Hematopoietic multipotent progenitor cell treated with erythropoietin and hydrocortisone succinate and interleukin-3 and kit ligand, for 8 days (in vitro differentiated cells): ENCODE measurements at regions not wholly inside any gene's neighbourhood (a gene's known extent, or its start where the extent isn't known, plus 50 kb on each side); places are given as distances from the start of the nearest gene placed in this dataset.

ENCODE experiments used
- DNase-seq: peaks from one replicate; pipeline ENCODE4 v3.0.0-alpha.2; 2015

DNA sequence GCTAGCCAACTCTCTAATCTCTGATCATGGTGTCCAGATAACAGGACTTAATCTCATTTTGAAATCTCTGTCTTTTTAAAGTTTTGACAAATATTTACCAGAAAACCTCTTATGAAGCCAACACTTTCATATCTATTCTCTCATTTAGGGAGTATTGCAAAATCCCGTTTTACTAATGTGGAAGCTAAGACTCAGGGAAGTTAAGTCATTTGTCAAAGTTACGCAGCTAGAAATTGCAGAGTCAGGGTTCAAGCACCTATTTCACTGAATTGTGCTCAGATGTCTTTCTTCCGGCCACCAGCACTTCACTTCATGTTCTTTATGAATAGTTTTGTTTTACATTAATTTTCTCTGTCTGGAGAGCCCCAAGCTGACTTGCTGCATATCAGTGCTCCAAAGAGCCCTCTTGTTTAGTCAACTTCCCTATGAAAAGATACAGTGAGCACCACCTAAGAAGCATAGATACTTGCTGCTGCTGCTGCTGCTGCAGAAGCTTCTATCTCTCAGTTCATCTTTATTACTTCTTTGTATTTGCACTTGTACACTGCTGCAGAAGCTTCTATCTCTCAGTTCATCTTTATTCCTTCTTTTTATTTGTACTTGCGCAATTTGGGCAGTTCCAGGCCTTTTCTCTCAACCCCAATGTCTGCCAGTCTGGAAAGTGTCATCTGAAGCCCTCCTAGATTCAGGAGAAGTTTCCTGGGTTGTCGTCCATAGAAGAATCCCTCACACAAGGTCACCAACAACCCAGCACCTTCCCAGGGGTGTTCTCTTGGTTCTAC, 329.7 kb downstream of the MAFB start:
- DNase-seq, result no peak

DNA sequence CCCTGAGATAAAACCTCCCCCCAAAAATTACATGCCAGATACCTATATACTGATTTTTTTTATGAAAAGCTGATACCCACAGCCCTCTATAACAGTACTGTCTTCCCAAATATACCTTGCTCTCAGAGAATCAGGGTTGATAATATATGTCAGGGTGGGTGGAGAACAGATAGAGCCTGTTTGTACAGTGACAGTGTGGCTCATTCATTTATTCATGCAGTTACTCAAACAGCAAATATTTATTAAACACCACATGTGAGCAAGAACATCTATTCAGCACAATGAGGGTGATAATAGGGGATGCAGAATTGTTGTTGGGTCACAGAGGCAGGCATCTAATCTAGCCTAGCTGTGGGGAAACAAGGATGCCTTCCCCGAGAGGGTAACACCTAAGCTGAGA, 334.2 kb downstream of the MAFB start:
- DNase-seq, result no peak

DNA sequence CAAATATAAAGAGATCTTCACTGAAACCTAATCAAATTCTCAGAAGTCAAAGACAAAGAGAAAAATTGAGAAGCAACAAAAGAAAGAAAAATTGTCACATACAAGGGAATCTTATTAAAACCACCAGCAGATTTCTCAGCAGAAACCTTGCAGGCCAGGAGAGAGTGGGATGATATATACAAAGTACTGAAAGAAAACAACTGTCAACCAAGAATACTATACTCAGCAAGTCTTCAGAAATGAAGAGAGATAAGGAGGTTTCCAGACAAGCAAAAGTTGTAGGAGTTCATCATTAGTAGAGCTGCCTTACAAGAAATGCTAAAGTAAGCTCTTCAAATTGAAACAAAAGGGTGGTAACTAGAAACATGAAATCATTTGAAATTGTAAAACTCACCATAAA, 345.6 kb downstream of the MAFB start:
- no peak for DNase-seq

DNA sequence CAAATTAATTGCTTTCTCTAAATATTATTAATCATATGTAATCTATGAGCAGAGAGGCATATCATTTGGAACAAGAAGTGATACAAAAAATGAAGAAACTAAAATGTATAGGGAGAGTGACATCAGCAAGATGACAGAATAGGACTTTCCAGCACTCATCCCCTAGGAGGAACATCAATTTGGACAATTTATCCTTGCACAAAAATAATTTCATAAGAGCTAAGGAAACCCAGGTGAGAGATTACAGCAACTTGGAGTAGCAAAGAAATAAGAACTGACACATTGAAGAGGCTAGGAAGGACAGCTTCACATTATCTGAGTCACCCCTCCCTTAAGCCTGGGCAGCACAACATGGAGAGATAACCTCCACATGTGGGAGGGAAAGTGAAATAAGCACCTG, 347.5 kb downstream of the MAFB start:
- no peak for DNase-seq

DNA sequence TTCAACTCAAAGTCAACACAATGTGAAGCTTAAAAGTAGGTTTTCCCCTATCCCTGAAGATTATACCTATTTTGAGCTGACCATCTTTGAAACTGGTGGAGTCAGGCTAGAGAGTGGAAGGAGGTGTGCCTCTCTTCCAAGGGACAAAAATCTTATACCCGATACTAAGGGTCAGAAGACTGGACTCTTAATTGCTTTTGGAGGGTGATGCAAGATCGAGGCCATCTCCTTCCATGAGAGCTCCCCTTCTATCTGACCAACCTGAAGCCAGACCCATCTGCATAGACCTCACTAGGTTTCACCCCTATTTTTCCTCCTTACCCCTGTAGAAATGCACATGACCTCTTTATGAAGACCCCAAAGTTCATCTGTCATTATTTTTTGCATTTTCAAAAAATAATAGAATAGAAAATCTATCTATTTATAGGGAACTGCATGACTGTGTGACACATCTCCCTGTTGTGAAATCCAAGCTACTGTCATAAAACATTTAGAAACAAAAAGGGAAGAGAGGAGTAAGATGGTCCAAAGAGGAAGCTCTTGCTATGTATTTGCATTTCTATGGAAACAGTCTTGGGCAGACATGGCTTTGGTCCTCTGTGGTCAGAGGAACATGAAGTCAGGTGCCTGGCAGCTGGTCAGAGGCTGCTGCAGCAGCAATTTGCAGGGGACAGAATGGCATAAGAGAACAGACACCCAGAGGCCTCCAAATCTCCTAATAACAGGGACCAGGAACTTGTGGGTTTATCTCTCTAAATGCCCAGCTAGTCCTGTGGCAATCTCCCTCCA, 349.2 kb downstream of the MAFB start:
- DNase-seq, result no peak

DNA sequence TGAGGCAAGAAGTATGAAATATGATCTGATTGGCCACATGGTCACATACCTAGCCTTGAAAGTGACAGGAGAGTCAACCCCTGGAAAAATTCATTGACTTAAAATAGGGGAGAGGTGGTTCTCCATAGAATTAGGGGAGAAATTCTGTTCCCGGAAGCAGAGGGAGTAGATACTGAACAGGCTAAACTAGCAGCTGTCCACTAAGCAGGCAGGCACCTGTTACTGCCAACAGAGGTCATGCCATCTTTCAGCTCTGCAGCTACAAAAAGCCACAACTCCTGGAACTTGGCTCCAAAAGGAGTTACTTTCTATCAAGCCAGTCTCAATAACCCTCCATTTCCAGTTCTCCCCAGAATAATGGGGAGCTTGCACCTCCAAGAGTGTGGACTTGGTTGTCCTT, 352.5 kb downstream of the MAFB start:
- DNase-seq, result no peak

DNA sequence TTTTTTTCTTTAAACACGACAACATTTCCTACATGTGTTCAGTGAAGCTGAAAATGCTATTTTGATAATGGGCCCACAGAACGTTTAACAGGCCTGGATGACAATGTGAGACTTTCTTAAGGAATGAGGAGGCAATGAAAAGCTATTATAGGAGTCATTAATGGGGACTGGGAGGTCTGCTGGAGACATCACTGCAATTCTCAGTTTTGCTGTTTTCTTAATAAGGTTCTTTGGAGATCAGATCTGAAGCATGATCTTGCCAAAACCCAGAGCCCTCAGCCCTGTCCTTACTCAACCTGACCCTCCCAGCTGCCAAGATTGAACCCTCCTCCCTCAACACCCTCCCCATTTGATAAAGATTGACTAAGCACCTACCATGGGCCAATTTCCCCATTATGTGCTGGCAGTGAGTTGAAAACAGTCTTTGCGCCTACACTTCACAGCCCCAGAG, 353.1 kb downstream of the MAFB start:
- no peak for DNase-seq

DNA sequence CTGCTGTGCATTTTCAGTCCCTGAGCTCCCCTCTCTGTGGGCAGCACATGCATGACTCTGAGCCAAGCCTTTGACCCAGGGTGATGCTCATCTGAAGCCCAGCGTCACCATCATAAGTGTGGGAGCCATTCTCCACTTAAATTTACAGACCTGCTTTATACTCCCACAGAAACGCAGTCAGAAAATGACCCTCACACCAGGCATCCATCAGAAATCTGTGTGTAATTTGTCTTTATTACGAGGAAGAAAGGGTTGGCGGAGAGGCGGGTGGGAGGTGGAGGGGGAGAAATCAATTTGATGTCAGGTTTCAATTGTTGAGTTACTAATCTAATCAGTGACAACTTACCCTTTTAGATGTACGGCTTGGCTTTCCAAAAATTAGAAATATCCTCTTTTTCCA, 353.6 kb downstream of the MAFB start:
- no peak for DNase-seq

DNA sequence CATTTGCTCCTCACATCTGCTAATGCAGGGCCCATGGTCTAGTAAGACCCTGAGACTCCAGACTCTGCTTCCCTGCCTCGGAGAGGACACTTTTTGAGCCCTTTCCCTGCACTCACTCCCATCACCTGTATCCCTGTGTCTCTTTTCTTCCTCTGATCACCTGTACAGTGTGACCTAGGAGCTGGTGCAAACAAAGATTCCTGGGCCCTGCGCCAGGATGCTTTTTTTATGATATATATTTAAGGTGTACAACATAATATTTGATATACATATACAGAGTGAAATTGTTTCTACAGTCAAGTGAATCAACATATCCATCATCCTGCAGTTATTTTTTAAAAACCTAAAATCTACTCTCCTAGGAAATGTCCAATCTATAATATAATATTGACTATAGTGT, 355.4 kb downstream of the MAFB start:
- no peak for DNase-seq

DNA sequence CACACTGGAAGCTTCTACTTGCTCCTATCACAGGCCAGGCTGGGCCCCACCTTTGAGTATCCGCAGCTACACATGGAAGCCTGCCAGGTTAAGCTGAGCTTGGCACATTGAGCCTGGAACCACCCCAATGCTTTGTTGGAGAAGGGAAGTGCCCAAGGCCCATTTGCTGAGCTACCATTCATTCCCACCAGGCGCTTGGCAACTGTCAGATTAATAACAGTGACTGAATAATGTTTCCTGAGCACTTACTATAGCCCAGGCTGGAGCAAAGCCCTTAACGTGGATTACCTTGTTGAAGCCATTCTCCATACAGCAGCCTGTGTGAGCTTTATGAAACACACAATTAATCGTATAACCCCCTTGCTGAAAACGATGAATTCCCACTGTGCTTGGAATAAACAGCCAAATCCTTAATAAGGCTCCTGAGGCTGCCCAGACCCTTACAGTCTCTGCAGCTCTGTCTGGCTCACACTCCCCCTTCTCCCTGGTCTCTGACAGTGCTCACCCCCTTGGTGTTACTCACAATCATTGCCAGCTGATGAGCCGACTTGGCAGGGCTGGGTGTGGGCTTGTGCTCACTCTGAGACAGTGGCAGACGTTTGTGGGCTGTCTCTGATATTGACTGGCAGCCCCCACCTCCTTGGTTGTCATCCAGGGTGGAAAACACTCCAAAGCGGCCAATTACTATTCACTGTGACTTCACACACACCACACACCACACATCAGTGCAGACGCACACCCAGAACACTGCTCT, 357.1 kb downstream of the MAFB start:
- no peak for DNase-seq

DNA sequence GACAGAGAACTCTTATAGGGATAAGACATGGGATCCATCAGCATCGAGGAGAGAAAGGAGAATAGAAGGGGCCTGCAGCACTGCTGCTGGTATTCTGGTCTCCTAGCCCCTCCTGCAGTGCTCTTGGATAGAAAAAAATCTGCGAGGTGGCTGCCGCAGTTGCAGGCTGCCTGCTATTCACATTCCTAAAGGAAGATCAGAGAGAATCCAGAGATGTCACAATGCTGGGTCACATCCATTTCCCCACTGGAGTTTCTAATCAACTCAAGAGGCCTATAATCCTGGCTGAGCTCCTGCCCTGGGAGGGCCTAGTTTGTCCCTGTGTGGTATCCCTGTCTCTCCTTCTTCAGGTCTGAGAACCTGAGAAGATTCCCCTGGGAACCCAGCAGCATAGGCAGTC, 357.8 kb downstream of the MAFB start:
- DNase-seq, result no peak

DNA sequence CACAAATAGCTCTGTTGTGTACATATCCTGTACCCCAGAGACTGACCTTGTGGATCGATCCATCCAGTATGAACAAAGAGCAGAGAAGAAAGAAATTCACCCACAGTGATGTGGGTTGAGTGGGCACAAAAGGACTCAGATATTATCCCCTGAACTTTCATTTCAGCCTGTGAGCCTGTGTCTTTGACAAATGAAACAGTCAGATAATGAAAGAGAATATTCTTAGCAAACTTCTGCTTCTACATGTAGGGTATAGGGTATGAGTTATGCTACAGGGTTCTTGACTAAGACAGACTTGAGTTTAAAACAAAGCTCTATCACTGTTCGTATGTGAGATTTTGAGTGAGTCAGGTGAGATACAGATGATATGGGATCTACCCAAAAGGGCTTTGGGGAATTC, 359.7 kb downstream of the MAFB start:
- no peak for DNase-seq

DNA sequence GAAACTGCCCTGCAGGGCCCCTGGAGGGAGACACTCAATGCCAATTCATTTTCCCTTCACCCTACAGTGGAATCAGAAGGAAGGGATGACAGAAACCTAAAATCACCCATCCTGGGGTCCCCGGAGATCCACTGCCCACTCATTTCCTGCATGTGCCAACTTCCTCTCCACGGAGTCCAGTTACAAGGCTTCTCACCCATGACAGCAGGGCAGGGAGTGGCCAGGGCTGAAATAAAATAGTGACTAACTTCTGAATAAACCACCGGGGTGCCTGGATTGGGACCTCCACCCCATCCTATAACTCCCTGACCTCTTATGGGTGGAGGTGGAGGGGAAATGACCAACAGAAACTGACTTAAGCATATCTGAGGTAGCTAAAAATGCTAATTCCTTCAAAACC, 362.3 kb downstream of the MAFB start:
- DNase-seq, result no peak

DNA sequence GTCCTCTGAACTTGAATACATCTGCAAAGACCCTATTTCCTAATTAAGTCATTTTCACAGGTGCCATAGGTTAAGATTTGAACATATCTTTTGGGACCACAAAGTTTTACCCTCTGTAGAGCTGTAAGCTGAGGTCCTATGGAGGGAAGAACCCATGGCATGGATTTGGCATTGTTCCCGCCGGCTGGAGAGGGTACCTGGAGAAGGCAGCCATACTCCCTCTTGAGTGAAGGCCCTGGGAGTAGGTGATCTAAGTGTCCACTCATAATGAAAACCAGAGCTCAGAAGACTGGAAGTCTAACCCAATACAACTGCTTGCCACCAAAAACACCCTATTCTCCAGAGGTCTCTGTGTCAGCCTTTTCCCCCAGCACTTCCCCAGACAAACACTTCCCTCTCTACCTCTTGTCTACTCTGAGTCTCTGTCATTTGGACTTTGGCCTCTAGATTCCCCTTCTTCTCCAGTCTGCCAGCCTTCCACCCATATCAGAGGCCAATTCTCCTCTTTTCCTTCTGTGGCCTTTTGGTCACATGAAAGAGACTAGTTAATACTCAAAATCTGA, 363.9 kb downstream of the MAFB start:
- no peak for DNase-seq

DNA sequence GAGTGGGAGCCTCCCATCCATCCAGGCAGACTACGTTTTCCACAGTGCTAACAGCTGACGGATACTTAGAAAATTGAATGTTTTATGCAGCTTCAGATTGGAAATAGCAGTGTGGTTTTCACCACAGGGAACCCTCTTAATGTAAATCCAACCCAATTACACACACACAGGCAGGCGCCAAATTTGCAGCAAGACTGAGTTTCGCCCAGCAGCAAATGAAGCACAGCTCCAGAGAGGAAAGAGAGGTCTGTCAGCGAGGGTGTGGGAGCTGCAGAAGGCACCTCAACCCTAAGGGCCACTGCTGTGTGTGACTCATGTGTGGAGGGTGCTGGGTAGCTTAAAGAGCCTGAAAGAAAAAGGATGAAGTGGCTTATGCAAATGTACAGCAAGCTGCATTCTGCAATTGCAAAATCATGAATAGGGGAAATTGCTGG, 365.7 kb downstream of the MAFB start:
- DNase-seq, result no peak

DNA sequence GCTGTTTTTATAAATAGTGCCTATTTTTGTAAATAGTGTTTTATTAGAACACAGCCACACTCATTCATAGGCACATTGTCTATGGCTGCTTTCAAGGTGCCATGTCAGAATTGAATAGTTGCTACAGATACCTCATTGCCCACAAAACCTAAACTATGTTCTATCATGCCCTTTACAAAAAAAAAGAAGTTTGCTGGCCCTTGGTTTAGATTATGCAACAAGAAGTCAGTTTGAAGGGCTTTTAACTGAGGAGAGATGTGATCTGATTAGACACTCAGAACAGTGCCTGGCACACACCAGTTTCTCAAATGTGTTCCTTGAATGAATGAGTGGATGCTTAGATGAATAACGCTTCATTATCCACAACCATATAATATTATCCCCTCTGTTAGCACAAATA, 366.1 kb downstream of the MAFB start:
- DNase-seq, result no peak

DNA sequence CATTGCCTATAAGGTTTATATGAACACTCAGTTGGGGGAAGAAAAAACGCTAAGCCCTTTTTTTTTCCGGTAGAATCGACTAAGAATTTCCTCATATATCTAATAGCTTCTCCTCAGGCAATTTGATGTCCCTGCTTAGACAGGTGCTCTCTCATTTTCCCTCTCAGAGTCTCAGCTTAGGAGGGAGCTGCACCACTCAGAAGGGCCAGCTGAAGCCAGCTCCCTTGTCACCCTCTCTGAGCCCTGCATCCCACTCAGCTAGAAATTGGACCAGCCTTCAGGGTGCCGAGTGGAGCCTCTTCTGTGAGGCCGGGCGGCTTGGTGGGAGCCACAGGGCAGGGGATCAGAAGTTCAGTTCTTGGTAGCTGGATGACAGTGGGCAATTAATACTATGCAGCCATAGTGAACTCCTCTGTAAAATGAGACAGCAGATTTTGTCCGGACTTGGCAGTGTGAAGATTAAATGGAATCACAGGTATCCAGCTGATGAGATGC, 368.5 kb downstream of the MAFB start:
- DNase-seq, result no peak

DNA sequence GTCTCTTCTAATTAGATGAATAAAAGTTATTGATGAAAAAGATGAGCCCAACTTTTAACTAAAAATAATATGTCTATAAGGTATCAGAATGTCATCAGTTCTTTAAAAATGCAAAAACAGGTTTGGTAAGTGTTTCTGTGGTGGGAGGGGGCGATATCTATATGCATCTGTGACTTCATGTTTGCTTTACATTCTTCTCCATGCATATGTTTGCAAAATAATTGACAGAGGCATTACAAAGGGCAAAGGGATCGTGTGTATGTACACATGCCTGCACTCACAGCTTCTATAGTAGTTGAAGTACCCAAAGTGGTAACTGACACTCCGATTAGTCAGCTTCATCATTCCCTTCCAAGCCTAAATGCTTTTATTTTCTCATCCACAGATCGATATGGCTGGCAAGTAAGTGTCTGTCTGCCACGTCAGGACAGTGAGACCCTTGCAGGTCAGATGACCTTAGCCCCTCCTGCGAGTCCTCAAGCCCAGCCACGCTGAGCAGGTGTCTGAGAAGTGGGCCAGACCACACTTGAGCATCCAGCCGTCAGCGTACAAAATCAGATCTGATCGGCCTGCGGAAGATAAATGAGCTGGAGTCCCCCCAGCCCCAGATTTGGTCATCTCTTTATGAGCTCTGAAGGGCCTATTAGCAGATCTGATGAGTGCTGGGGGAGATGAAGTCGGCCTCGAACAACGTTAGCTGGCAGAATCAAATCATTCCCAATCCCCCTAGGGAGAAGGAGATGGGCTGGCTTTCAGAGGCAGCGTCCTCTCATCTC, 369.1 kb downstream of the MAFB start:
- DNase-seq, result no peak

DNA sequence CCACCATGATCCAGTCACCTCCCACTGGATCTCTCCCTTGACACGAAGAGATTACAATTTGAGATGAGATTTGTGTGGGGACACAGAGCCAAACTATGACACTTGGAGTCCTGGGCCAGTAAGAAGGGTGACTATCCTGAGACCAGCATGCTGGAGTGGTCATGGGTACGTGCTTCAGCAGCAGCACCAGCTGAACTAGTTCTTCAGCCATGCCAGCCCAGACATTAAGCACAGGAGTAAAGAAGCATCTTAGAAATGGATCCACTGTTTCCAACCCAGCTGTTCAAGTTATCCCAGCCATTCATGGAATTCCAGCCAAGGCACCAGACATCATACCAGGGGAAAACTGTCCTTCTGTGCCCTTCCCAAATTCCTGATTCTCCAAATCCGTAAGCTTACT, 370.0 kb downstream of the MAFB start:
- no peak for DNase-seq

DNA sequence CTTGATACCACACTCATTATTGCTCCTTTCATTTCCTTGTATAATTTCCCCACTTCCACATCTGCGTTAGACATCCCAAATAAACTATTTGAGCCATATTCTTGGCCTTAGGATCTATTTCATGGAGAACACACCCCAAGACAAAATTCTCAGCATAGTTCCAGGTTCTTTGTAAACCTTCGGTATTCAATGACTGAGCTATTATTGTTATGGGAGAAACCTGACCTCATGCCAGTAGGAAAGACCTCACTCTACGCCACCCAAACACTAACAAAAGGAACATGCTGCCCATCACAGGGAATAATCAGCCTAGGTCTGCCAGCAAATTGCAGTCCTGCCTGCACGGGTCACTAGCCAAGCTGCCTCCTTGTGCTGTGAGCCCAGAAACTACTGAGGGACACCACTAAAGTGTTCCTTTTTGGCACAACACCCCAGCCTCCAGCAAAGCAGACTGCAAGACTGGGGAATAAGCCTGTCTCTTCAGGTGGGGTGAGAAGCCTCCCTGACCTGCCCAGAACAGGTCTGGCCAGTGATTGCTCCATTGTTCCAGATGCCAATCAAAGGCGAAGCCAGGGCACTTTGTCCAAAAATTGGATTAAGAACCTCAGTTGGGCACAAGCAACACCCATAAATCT, 371.8 kb downstream of the MAFB start:
- DNase-seq, result no peak

DNA sequence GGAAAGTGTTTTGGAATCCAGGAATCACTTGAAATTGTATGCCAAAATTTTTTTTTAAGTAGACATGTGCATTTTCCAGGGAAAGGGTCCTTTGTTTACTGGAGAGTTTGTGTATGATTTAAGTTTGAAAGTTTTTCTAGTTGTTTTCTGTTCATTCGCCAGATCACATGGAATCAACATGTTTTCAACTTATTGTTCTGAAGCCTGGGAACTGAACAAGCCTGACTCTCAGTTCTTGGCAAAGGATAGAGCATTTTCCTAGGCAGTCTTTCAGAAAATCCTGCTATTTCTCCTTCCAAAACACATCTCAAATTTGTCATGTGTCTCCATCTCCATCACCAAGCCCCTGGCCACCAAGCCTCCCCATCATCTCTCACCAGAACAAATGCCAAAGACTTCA, 374.8 kb downstream of the MAFB start:
- DNase-seq, result no peak

DNA sequence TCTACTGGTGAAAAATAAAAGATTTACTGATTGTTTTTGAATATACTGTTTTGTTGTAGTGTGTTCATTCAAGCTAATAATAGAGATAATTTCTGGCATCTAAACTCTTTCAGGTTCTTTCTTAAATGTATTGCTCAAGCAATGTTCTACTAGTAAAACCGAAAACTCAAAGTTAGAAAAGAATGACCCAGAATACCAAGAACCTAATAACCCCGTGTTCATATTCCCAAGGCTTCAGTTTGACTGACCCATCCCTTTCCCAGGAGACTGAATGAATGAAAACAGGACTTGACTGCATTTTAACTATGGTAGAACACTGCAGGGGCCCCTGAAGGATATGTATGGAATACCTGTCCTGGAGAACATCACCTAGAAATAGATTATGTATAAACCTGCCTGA, 375.3 kb downstream of the MAFB start:
- DNase-seq, result no peak
